Mammary epithelial cell (primary cell): ENCODE measurements at regions not wholly inside any gene's neighbourhood (a gene's known extent, or its start where the extent isn't known, plus 50 kb on each side); places are given as distances from the start of the nearest gene placed in this dataset.

ENCODE experiments used
- EZH2 ChIP-seq: IDR thresholded peaks from 2 replicates; pipeline ENCODE4 v1.6.1; 2012; ENCODE audit warnings: low read length, inconsistent platforms, borderline replicate concordance
- TF ChIP-seq, protein P1 (sequence below), 2 donors: IDR thresholded peaks in 1 of 2; conservative IDR thresholded peaks in 1 of 2; 2 replicates each; pipeline ENCODE4 v1.5.1; 2011 to 2012; ENCODE audit warnings: inconsistent platforms in 2 of 2, low read length in 2 of 2, mild to moderate bottlenecking in 2 of 2, control low read depth in 1 of 2, low read depth in 1 of 2; ENCODE audit not compliant: insufficient read depth in 1 of 2; ENCODE audit errors: extremely low read depth in 1 of 2

GRCh38 chr11:115092516-115092915 lies 411.7 kb downstream of the CADM1 start:
- TF ChIP-seq, protein P1, sequence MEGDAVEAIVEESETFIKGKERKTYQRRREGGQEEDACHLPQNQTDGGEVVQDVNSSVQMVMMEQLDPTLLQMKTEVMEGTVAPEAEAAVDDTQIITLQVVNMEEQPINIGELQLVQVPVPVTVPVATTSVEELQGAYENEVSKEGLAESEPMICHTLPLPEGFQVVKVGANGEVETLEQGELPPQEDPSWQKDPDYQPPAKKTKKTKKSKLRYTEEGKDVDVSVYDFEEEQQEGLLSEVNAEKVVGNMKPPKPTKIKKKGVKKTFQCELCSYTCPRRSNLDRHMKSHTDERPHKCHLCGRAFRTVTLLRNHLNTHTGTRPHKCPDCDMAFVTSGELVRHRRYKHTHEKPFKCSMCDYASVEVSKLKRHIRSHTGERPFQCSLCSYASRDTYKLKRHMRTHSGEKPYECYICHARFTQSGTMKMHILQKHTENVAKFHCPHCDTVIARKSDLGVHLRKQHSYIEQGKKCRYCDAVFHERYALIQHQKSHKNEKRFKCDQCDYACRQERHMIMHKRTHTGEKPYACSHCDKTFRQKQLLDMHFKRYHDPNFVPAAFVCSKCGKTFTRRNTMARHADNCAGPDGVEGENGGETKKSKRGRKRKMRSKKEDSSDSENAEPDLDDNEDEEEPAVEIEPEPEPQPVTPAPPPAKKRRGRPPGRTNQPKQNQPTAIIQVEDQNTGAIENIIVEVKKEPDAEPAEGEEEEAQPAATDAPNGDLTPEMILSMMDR (conservative IDR thresholded peaks at IDR 0.05 in 1 of 2, IDR thresholded peaks at IDR 0.05 in 1 of 2; ENCODE audit: extremely low read depth in 1 of 2, insufficient read depth in 1 of 2, low read depth in 1 of 2, low read length in 2 of 2) = no peak
- no peak for TF ChIP-seq EZH2
